Adrenal gland (tissue), 5 donors: ENCODE measurements at regions not wholly inside any gene's neighbourhood (a gene's known extent, or its start where the extent isn't known, plus 50 kb on each side); places are given as distances from the start of the nearest gene placed in this dataset.

Experiments
- POLR2A ChIP-seq, 2 donors: fragments of 450-650 bp; IDR thresholded peaks; one replicate each; pipeline ENCODE4 v1.6.1; 2017; ENCODE audit warnings: antibody characterized with exemption in 2 of 2, mild to moderate bottlenecking in 2 of 2, moderate library complexity in 1 of 2
- TF ChIP-seq, protein P1 (sequence below), 6 experiments: fragments of 450-650 bp in 4 of 6; fragments of 200-600 bp in 2 of 6; sonication (generic) in 1 of 6; IDR thresholded peaks; 1 replicate in 5 of 6; 2 replicates in 1 of 6; pipeline versions ENCODE4 v1.5.1 to v1.8.0; 2016 to 2021; ENCODE audit warnings: antibody characterized with exemption in 6 of 6, mild to moderate bottlenecking in 2 of 6, moderate library complexity in 1 of 6
- donor health status: DM: no; HTN: no; CAD: no.

DNA sequence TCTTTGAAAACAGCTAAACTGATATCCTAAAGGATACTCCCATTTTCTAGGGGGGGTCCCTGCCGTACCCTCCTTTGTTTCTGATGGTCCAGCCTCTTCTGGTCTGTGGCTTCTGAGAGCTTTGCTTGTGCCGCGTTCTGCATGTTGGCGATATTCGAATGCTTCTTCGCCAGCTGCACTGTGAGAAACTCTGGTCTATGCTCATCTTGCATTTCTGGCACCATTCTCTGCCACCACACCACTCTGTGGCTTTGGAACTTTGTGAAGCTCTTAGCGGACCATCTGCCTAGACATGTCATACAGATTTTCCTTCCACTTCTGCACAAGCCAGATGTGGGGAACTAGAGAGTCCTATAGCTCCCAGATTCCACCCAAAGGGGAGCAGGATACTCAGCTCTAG lies 197.2 kb downstream of the REEP3 start:
- no peak for TF ChIP-seq POLR2A (IDR thresholded peaks at IDR 0.05)
- TF ChIP-seq, protein P1, sequence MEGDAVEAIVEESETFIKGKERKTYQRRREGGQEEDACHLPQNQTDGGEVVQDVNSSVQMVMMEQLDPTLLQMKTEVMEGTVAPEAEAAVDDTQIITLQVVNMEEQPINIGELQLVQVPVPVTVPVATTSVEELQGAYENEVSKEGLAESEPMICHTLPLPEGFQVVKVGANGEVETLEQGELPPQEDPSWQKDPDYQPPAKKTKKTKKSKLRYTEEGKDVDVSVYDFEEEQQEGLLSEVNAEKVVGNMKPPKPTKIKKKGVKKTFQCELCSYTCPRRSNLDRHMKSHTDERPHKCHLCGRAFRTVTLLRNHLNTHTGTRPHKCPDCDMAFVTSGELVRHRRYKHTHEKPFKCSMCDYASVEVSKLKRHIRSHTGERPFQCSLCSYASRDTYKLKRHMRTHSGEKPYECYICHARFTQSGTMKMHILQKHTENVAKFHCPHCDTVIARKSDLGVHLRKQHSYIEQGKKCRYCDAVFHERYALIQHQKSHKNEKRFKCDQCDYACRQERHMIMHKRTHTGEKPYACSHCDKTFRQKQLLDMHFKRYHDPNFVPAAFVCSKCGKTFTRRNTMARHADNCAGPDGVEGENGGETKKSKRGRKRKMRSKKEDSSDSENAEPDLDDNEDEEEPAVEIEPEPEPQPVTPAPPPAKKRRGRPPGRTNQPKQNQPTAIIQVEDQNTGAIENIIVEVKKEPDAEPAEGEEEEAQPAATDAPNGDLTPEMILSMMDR (IDR thresholded peaks at IDR 0.05): no peak
